Activated CD4-positive, alpha-beta T cell treated with anti-CD3 and anti-CD28 coated beads for 36 hours (primary cell): ENCODE measurements at regions not wholly inside any gene's neighbourhood (a gene's known extent, or its start where the extent isn't known, plus 50 kb on each side); places are given as distances from the start of the nearest gene placed in this dataset.

ENCODE experiments used
- ATAC-seq: fragments of 200-7000 bp; cut with Tn5 transposase; one replicate; pipeline ENCODE4 v1.10.0; 2021; ENCODE audit warnings: mild to moderate bottlenecking, moderate library complexity
- CTCF ChIA-PET: fragments of 350-600 bp; sonication (Branson Sonifier 250); formaldehyde crosslinking; loops from one replicate; lab custom pipeline; 2021; ENCODE audit warnings: antibody characterized with exemption; lab: Charles Lee
- POLR2A ChIA-PET: fragments of 350-600 bp; sonication (Branson Sonifier 250); formaldehyde crosslinking; loops from one replicate; lab custom pipeline; 2021; ENCODE audit warnings: antibody characterized with exemption, inconsistent platforms; lab: Charles Lee
- DNase-seq: peaks from one replicate; pipeline ENCODE4 v3.0.0-alpha.2; 2020
- H3K27ac Mint-ChIP-seq: one replicate; pipeline ENCODE4 v1.8.0; 2021; ENCODE audit warnings: mixed read lengths
- H3K27me3 Mint-ChIP-seq: one replicate; pipeline ENCODE4 v1.8.0; 2021; ENCODE audit warnings: mixed read lengths
- H3K36me3 Mint-ChIP-seq: one replicate; pipeline ENCODE4 v1.8.0; 2021; ENCODE audit warnings: low read depth, mixed read lengths
- H3K4me1 Mint-ChIP-seq: one replicate; pipeline ENCODE4 v1.8.0; 2021; ENCODE audit warnings: mixed read lengths
- H3K4me3 Mint-ChIP-seq: one replicate; pipeline ENCODE4 v1.8.0; 2021; ENCODE audit warnings: mild to moderate bottlenecking, moderate library complexity, mixed read lengths
- H3K9me3 Mint-ChIP-seq: one replicate; pipeline ENCODE4 v1.8.0; 2021; ENCODE audit warnings: low read depth, mixed read lengths
- intact Hi-C, 2 experiments: fragments of 100-400 bp; cut with DNase I in 1 of 2; cut with micrococcal nuclease in 1 of 2; formaldehyde crosslinking; loops; one replicate each; pipeline versions ENCODE4 v1.14.2 to v1.15.1; 2022 to 2024; cut with DNase I, micrococcal nuclease

DNA sequence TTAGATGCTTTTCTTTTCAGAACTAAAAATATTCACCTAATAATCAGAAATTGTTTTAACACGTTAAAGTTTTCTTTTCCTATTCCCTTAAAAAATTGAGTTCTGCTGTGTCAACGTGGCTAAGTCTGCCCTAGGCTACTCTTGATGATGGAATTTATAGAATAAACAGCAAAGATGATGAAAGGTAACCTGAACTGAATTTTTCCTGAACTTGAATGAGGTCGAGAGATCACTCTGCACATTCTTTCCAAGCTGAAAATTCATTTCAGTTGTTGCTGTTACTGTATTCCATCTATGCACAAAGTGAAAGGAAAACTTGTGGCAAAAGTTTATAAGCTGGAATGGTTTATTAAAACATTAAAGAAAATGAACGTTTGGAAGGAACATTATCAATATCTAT, 245.9 kb upstream of the GIMD1 start:
- H3K4me1 Mint-ChIP-seq = no peaks in the 10 kb centered on the region
- POLR2A ChIA-PET = no interaction called here
- H3K27ac Mint-ChIP-seq = no peak overlapping the region
- intact Hi-C loops = no loop called here
- no peaks in the 10 kb centered on the region for H3K36me3 Mint-ChIP-seq
- CTCF ChIA-PET = no interaction called here
- H3K9me3 Mint-ChIP-seq = peaks cover 4% of the 10 kb centered on the region
- no peaks in the 10 kb centered on the region for H3K27me3 Mint-ChIP-seq
- DNase-seq = no peak
- no peak for ATAC-seq
- no peak overlapping the region for H3K4me3 Mint-ChIP-seq

DNA sequence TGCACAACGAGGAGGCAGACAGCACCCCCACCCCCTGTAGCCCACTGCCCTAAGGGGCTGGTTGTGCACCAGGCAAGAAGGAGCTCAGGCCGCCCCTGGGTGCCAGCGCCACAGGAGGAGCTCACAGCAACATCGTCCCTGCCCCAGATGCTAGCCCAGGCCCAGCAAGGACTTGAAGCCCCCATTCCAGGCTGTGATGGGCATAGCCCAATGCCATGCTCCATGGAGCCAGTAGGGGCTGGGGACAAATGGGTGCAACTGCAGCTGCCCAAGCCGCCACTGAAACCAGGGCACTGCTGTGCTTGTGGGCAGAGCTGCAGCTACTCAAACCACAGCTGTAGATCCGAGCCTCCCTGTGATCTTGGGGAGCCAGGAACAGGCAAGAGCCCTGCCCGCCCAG, 241.3 kb upstream of the GIMD1 start:
- H3K9me3 Mint-ChIP-seq = peaks cover 6% of the 10 kb centered on the region
- ATAC-seq (no peak), DNase-seq (no peak)
- no peak overlapping the region for H3K4me3 Mint-ChIP-seq
- CTCF ChIA-PET = no interaction called here
- no peaks in the 10 kb centered on the region for H3K27me3 Mint-ChIP-seq
- H3K36me3 Mint-ChIP-seq = no peaks in the 10 kb centered on the region
- no peak overlapping the region for H3K27ac Mint-ChIP-seq
- intact Hi-C loops = no loop called here
- H3K4me1 Mint-ChIP-seq = no peaks in the 10 kb centered on the region
- POLR2A ChIA-PET = no interaction called here

DNA sequence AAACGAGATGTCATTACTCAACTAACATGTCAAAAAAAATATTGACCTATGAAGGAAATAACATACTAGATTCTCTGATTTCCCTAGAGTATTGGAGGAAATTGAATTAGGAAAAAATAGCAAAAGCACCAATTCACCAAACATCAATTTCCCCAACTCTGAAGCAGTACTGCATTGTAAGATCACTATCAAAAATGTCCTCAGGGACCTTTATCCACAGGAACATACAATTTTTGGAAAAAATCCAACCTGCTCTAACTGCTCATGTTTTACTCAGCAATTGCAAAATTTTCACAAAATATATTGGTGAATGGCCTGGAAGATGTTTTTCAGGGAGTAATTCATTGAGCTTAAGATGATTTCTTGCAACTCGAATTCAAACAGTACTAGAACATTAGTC, 239.0 kb upstream of the GIMD1 start:
- H3K4me1 Mint-ChIP-seq = no peaks in the 10 kb centered on the region
- no peak overlapping the region for H3K27ac Mint-ChIP-seq
- intact Hi-C loops = no loop called here
- ChIA-PET CTCF (no interaction called here), POLR2A (no interaction called here)
- H3K9me3 Mint-ChIP-seq = peaks cover 6% of the 10 kb centered on the region
- no peaks in the 10 kb centered on the region for H3K27me3 Mint-ChIP-seq
- H3K4me3 Mint-ChIP-seq = no peak overlapping the region
- H3K36me3 Mint-ChIP-seq = no peaks in the 10 kb centered on the region
- DNase-seq (no peak), ATAC-seq (no peak)

- intact Hi-C loops = no loop called here
- POLR2A ChIA-PET = no interaction called here
- ATAC-seq = no peak
- DNase-seq = no peak
- no peak overlapping the region for H3K4me3 Mint-ChIP-seq
- H3K27me3 Mint-ChIP-seq = no peaks in the 10 kb centered on the region
- H3K4me1 Mint-ChIP-seq = no peaks in the 10 kb centered on the region
- CTCF ChIA-PET = no interaction called here
- no peak overlapping the region for H3K27ac Mint-ChIP-seq
- no peaks in the 10 kb centered on the region for H3K36me3 Mint-ChIP-seq
- H3K9me3 Mint-ChIP-seq = peaks cover 2% of the 10 kb centered on the region
These were observed 235.9 kb upstream of the GIMD1 start for GRCh38 chr4:106604319-106605051.

DNA sequence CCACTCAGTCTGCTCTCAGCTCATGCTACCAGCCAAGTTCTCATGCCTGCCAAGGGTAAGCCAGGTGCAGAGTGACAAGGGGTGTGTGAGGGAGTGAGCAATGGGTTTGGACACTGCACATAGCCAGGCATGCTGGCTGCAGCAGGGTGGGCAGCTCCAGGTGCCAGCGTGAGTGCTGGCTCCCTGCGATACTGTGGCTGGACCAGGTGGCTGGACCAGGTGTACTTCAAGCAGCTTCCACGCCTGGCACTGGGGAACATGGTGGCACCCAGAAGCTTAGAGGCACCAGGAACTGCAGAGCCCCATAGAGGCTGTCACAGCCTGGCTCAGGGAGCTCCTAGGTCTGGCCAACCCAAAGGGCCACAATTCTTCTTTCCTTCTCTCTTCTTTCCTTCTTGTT, 234.9 kb upstream of the GIMD1 start:
- Mint-ChIP-seq H3K36me3 (no peaks in the 10 kb centered on the region), H3K9me3 (no peaks in the 10 kb centered on the region), H3K4me1 (no peaks in the 10 kb centered on the region), H3K27ac (no peak overlapping the region), H3K27me3 (no peaks in the 10 kb centered on the region), H3K4me3 (no peak overlapping the region)
- POLR2A ChIA-PET = no interaction called here
- CTCF ChIA-PET = no interaction called here
- ATAC-seq (no peak), DNase-seq (no peak)
- intact Hi-C loops = no loop called here

GRCh38 chr4:106602711-106603110, 234.1 kb upstream of the GIMD1 start:
- Mint-ChIP-seq H3K27me3 (no peaks in the 10 kb centered on the region), H3K27ac (no peak overlapping the region), H3K4me3 (no peak overlapping the region), H3K9me3 (no peaks in the 10 kb centered on the region), H3K36me3 (no peaks in the 10 kb centered on the region), H3K4me1 (no peaks in the 10 kb centered on the region)
- CTCF ChIA-PET = no interaction called here
- ATAC-seq = no peak
- POLR2A ChIA-PET = no interaction called here
- no peak for DNase-seq
- intact Hi-C loops = no loop called here

- DNase-seq (no peak), ATAC-seq (no peak)
- Mint-ChIP-seq H3K4me3 (no peak overlapping the region), H3K36me3 (no peaks in the 10 kb centered on the region), H3K9me3 (peaks cover 2% of the 10 kb centered on the region), H3K4me1 (no peaks in the 10 kb centered on the region), H3K27ac (no peak overlapping the region), H3K27me3 (no peaks in the 10 kb centered on the region)
- intact Hi-C loops = no loop called here
- CTCF ChIA-PET = no interaction called here
- POLR2A ChIA-PET = no interaction called here
These were observed 232.9 kb upstream of the GIMD1 start for GRCh38 chr4:106601519-106601918.

GRCh38 chr4:106595906-106596305, 227.3 kb upstream of the GIMD1 start:
- CTCF ChIA-PET = no interaction called here
- no peak overlapping the region for H3K27ac Mint-ChIP-seq
- POLR2A ChIA-PET = no interaction called here
- no peak for DNase-seq
- no peaks in the 10 kb centered on the region for H3K36me3 Mint-ChIP-seq
- no peak overlapping the region for H3K4me3 Mint-ChIP-seq
- no peaks in the 10 kb centered on the region for H3K4me1 Mint-ChIP-seq
- intact Hi-C loops = no loop called here
- no peaks in the 10 kb centered on the region for H3K27me3 Mint-ChIP-seq
- no peak for ATAC-seq
- peaks cover 2% of the 10 kb centered on the region for H3K9me3 Mint-ChIP-seq

DNA sequence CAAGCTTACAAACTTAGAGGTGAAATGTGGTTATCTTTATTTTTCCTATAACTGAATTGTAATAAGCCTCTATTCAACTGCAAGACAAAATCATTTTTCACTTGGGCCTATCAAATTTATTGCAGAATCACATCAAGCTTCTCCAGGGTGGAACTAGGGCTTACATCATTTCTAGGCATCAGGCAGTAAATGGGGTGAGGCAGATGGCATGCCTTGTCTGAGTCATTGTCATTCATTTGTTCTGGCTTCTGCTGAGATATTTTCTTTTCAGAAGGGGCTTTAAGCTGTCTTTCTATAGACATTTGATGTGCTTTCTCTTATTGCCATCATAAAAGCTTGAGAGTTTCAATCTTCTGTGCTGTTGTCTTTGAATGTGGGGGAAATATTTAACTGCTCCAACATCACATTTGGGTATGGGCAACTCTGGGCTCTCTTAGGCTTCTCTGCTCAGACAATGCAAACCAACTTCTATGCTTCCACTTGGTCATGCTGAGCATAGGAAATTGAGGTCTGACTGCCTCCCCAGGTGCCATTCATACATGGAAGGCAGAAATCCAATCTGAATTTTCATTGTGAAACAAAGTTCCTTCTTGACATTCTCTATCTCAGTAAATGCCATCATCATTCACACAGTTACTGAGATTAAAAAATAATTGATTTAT, 225.8 kb upstream of the GIMD1 start:
- Mint-ChIP-seq H3K36me3 (no peaks in the 10 kb centered on the region), H3K27ac (no peak overlapping the region), H3K4me1 (no peaks in the 10 kb centered on the region), H3K27me3 (no peaks in the 10 kb centered on the region), H3K4me3 (no peak overlapping the region), H3K9me3 (peaks cover 2% of the 10 kb centered on the region)
- ChIA-PET POLR2A (no interaction called here), CTCF (no interaction called here)
- no peak for DNase-seq
- no peak for ATAC-seq
- intact Hi-C loops = no loop called here

DNA sequence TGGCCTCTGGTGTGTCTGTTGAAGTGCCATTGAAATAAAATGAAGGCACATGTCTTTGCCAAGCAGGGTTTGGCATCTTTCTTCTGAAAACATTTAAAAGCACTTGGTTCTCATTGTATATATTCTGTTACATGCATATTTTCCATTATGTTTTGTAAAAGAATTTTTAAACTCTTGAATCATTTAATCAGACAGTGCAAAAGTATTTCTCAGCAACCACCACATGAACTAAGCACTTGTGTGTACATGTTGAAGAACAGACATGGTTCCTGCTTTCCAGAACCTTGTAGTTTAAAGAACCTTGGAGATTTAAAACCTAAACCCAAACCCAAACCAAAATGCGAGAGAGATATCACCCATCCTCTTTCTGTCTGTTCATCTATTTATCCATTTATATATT, 220.3 kb upstream of the GIMD1 start:
- Mint-ChIP-seq H3K9me3 (no peaks in the 10 kb centered on the region), H3K27me3 (peaks cover 2% of the 10 kb centered on the region), H3K27ac (no peak overlapping the region), H3K36me3 (no peaks in the 10 kb centered on the region), H3K4me1 (no peaks in the 10 kb centered on the region), H3K4me3 (no peak overlapping the region)
- intact Hi-C loops = no loop called here
- DNase-seq (no peak), ATAC-seq (no peak)
- POLR2A ChIA-PET = no interaction called here
- CTCF ChIA-PET = no interaction called here

DNA sequence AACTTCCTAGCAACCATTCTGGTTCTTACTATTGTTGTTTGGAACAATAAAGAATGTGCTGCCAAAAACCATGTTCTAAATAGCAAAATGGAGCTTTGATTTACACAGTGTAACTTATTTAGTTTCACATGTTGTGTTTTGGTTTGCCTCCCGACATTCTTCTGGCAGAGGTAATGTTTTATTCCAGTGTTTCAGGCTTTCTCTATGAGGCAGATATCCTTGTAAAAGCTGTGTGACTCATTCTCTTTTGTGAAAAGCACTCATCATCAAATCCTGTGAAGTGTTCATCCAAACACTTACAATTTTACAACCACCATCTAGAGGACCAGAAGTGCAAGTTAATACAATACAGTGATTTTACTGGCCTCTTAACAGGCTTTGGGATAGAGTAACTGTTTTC, 219.0 kb upstream of the GIMD1 start:
- ChIA-PET POLR2A (no interaction called here), CTCF (no interaction called here)
- ATAC-seq = no peak
- Mint-ChIP-seq H3K27ac (no peak overlapping the region), H3K9me3 (no peaks in the 10 kb centered on the region), H3K27me3 (peaks cover 5% of the 10 kb centered on the region), H3K36me3 (no peaks in the 10 kb centered on the region), H3K4me1 (no peaks in the 10 kb centered on the region), H3K4me3 (no peak overlapping the region)
- DNase-seq = no peak
- intact Hi-C loops = no loop called here

- Mint-ChIP-seq H3K4me3 (no peak overlapping the region), H3K27ac (no peak overlapping the region), H3K4me1 (no peaks in the 10 kb centered on the region), H3K9me3 (no peaks in the 10 kb centered on the region), H3K36me3 (no peaks in the 10 kb centered on the region), H3K27me3 (peaks cover 5% of the 10 kb centered on the region)
- ChIA-PET POLR2A (no interaction called here), CTCF (interaction anchor here (0.6 kb wide), 1 partner anchor 57 kb away, joined by 3 read pairs; no protein-coding TSS in a partner anchor)
- no peak for ATAC-seq
- intact Hi-C loops = no loop called here
- DNase-seq = no peak
These were observed 217.4 kb upstream of the GIMD1 start for GRCh38 chr4:106585915-106586349.
